ENCODE measurements at regions not wholly inside any gene's neighbourhood (a gene's known extent, or its start where the extent isn't known, plus 50 kb on each side); places are given as distances from the start of the nearest gene placed in this dataset.

DNA sequence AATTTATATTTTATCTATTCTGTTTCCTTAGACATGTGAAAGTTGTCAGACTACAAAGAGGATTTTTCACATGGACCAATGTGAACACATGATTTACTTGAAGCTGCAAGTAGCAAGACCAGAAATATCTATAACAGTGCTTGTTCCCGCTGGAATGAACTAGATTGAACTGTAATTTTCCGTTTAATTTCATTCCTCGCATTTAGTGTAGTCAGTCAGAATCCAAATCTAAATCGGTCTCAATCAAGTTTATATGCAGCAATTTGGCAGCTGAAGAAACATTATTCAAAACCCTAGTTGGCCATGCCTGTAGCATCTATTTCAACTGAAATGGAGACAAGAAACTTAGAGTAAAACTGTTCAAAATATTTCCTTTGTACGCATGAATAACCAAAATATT is 570.7 kb upstream of the SLITRK5 start:
- TF ChIP-seq YY1 (IDR thresholded peaks at IDR 0.05; ENCODE audit: low read depth), result no peak
- no peak for TF ChIP-seq NFIC (IDR thresholded peaks at IDR 0.05)
- no peak for TF ChIP-seq TCF12 (IDR thresholded peaks at IDR 0.05; ENCODE audit: low read depth)
- no peak for TF ChIP-seq TAF1 (IDR thresholded peaks at IDR 0.05; ENCODE audit: low read depth)
- no peak for TF ChIP-seq CEBPB (IDR thresholded peaks at IDR 0.05)
- no peak for TF ChIP-seq FOXM1 (IDR thresholded peaks at IDR 0.05; ENCODE audit: borderline replicate concordance, low read depth)
- TF ChIP-seq EGR1 (IDR thresholded peaks at IDR 0.05), result no peak

Measured in Ishikawa (cell line).